GM20000 (cell line): ENCODE measurements at regions not wholly inside any gene's neighbourhood (a gene's known extent, or its start where the extent isn't known, plus 50 kb on each side); places are given as distances from the start of the nearest gene placed in this dataset.

Experiments
- DNase-seq: peaks from one replicate; pipeline ENCODE4 v3.0.0; 2012; ENCODE audit warnings: low spot score
- TF ChIP-seq, protein P1 (sequence below): IDR thresholded peaks from 2 replicates; pipeline ENCODE4 v1.5.1; 2012; ENCODE audit warnings: mild to moderate bottlenecking, control low read depth; ENCODE audit errors: extremely low read depth, missing control alignments

- TF ChIP-seq, protein P1, sequence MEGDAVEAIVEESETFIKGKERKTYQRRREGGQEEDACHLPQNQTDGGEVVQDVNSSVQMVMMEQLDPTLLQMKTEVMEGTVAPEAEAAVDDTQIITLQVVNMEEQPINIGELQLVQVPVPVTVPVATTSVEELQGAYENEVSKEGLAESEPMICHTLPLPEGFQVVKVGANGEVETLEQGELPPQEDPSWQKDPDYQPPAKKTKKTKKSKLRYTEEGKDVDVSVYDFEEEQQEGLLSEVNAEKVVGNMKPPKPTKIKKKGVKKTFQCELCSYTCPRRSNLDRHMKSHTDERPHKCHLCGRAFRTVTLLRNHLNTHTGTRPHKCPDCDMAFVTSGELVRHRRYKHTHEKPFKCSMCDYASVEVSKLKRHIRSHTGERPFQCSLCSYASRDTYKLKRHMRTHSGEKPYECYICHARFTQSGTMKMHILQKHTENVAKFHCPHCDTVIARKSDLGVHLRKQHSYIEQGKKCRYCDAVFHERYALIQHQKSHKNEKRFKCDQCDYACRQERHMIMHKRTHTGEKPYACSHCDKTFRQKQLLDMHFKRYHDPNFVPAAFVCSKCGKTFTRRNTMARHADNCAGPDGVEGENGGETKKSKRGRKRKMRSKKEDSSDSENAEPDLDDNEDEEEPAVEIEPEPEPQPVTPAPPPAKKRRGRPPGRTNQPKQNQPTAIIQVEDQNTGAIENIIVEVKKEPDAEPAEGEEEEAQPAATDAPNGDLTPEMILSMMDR: no peak
Measured at GRCh38 chr19:31512181-31512970, 163.1 kb upstream of the TSHZ3 start.

DNA sequence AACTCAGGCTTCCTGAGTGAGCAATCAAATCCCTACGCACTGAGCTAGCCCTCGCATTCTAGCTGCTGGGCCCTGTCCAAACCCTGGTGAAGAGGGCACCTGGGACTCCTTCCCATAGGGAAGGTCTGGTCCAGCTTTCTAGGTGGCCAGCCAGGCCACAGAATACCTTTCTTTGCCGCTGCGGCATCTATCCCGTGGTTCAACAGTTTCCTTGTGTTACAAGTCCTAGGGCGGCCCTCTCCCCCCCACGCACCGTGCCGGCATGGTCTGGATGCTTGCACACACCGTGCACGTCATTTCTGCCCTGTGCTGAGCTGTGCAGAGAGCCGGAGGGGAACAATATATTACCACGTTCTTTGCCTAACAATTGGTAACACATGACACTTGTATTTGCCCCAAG lies 164.6 kb upstream of the TSHZ3 start:
- TF ChIP-seq, protein P1: no peak
- DNase-seq: no peak

More at GRCh38 chr19:31512181-31512970, 163.1 kb upstream of the TSHZ3 start:
- no peak for DNase-seq

DNA sequence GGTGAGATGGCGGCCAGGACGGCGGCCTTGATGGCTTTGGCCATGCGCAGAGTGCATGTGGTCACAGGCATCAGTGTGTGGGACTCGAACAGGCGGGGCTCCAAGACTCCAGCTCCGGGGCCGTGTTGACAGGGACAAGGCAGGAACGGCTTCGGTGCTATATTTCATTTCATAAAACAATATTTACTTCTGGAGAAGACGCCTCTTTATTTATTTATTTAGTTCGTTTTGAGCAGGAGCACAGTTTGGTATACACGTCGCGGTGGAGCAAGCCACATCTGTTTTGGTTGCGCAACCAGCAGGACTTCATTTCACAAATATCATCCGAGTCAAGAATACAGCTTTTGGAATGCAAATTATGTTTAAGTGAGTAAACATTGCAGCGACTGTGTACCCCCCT lies 166.7 kb upstream of the TSHZ3 start:
- DNase-seq: no peak
- TF ChIP-seq, protein P1: no peak

GRCh38 chr19:31516756-31517155 lies 167.5 kb upstream of the TSHZ3 start:
- no peak for DNase-seq
- TF ChIP-seq, protein P1: no peak

GRCh38 chr19:31517224-31518180 lies 168.3 kb upstream of the TSHZ3 start:
- TF ChIP-seq, protein P1: no peak
- no peak for DNase-seq

DNA sequence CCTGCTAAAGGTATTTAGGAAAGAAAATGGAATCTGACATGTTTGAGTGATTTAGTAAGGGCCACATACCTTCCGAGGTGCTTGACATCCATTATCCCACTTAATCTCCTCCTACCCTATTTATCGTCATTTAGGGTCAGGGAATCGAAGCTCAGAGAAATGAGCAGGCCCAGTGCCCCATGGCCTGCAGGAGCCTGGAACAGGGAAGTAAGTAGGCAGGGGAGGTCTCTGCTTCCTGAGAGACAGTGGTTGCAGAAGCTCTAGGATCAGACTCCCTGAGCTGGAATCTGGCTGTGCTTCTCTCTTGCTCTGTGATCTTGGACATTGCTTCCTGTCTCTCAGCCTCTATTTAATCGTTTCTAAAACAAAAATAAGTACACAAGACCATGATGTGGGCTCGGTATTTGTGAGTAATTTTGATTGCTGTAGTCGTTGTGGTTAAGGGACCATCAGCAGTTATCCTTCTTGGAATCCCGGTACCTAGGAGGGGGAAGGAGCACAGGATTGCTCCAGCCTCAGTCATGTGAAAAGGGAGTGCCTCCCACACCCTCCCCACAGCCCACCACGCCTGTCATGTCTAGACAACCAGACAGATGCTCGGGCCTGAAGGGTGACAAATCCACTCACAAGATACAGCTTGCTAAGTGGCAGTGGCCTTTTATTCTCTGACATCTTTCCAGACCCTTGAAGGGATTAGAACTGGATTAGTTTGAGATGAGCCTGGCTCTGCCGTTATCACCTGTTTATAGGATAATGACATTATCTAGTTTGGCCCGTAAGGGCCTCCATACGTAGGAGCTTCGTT lies 169.2 kb upstream of the TSHZ3 start:
- TF ChIP-seq, protein P1: no peak
- DNase-seq: no peak
